HG02623 (cell line): ENCODE measurements at regions not wholly inside any gene's neighbourhood (a gene's known extent, or its start where the extent isn't known, plus 50 kb on each side); places are given as distances from the start of the nearest gene placed in this dataset.
"Not testable (repeated sequence)": the region's sequence is repeated elsewhere in the genome, so short reads cannot be mapped to it uniquely, and the experiment has no call there.

ENCODE experiments used
- ATAC-seq: cut with Tn5 transposase; IDR thresholded peaks from one replicate; pipeline ENCODE4 v1.9.1; 2021; ENCODE audit warnings: moderate library complexity; ENCODE audit not compliant: unreplicated experiment

DNA sequence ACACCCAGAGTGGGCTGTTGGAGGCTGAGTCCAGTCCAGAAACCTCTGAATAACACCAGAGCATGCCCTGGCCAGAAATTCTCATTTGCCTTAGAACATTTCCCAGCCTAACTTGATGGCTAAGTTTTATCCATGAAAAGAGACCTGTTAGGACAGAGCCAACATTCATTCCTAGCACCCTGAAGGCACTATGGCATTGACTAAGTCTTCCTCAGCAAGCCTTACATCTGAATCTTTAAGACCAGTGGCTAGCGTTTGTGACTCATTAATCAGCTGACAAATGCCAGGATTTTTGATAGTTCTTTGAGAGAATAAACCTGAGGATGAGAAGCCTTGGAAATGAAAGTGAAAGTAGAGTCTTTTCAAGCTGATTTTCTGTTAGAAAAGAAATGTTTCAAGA is 1087.1 kb upstream of the ALCAM start:
- ATAC-seq, result no peak

- no peak for ATAC-seq
These were observed 1085.0 kb upstream of the ALCAM start for GRCh38 chr3:104281713-104282112.

GRCh38 chr3:104286645-104287044 is 1080.1 kb upstream of the ALCAM start:
- no peak for ATAC-seq

GRCh38 chr3:104291437-104291851 is 1075.3 kb upstream of the ALCAM start:
- ATAC-seq, result no peak

DNA sequence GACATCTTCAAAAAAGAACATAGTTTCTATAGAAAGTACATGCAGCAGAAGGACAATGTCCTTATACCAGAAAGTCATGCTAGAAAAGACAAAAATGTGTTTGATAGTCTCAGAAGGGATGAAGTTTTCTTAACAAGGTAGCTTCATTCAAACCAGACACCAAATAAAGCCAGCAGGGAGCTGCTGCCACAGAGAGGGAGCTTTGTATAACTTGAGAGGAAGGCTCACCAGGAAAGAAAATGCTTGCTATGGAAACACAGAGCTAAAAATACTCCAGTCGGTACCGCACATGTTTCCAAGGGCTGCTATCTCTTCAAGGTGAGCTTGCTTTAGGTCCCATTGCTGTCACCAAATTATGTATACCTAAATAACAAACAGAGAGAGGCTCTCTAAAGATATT is 1074.8 kb upstream of the ALCAM start:
- ATAC-seq, result no peak

- no peak for ATAC-seq
These were observed 1069.1 kb upstream of the ALCAM start for GRCh38 chr3:104297617-104298016.

DNA sequence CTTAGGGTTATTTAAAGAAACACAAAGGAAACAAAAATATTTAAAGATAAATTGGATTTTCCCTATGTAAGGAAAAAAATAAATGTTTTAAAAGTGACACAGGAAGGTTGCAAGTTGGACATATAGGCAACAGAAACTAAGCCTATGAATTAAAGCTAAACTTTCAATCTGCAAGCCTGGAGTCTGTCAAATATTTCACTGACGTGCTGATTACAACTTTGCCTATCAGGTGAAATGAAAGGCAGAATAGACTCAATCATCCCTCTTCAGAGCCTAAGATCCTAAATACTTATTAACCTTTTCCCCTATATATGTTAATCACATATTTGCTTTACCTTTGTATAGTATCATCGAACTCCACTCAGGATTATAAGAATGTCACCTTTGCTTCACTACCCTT is 1068.0 kb upstream of the ALCAM start:
- no peak for ATAC-seq

DNA sequence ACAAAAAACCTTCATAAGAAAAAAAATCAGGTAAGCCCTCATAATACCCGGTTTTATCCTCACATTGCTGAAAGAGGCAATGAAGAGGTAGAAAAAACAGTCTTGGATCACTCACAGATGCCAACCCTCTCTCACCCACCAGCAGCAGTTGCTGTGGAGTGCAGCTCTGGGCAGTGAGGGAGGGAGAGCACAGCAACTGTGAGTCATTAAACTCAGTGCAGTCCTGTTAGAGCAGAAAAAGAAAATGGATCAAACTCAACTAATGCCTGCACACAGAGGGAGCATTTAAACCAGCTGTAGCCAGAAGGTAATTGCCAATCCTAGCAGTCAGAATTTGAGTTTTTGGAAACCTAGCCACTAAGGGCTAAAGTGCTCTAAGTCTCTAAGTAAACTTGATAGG is 1050.6 kb upstream of the ALCAM start:
- no peak for ATAC-seq

GRCh38 chr3:104323226-104323625 is 1043.5 kb upstream of the ALCAM start:
- no peak for ATAC-seq

- no peak for ATAC-seq
These were observed 1019.4 kb upstream of the ALCAM start for GRCh38 chr3:104347291-104347690.

DNA sequence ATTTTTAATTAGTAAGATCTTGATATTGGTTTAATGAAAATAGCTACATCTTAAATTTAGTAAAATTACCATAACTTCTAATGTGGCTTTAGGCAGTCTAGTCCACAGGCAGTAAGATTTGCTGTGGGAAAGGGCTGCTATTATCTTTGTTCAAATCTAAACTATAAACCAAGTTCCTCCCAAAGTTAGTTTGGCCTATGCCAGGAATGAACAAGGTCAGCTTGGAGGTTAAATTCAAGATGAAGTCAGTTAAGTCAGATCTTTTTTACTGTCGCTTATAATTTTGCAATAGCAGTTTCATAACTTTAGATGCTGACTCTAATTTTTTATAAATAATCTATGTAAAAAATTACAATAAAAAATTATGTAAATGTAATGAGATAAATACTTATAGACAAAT is 1016.9 kb upstream of the ALCAM start:
- ATAC-seq, result no peak

DNA sequence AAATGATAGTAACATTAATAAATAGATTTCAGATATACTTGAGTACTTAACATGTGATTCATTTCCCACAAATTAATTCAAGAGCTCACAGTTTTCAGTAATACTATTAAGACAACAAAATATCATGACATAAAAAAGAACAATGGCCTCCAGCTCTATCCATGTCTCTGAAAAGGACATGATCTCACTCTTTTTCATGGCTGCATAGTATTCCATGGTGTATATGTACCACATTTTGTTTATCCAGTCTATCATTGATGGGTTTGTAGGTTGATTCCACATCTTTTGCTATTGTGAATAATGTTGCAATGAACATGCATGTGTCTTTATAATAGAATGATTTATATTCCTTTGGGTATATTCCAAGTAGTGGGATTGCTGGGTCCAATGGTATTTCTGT is 1012.8 kb upstream of the ALCAM start:
- ATAC-seq, result no peak

DNA sequence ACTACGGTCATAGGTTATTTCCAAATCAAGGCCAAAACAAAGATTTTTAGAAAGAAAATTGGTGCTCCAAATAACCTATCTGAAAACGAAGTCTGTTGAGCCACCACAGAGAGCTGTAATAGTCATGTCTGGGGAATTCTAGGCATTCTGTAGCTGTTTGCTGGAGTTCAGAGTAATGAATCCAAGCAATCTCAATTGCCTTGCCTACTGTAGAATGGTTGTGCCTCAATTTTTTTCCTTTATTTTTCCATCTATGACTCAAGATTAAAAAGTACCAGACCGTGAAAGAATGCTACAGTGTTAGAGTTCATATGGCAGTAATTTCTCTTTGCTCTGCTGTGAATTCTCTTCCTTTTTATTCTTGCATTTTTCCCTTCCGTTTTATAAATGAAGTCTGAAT is 1007.2 kb upstream of the ALCAM start:
- no peak for ATAC-seq

GRCh38 chr3:104360038-104360437 is 1006.7 kb upstream of the ALCAM start:
- no peak for ATAC-seq

- not testable (repeated sequence) for ATAC-seq
These were observed 1005.0 kb upstream of the ALCAM start for GRCh38 chr3:104361748-104362147.

DNA sequence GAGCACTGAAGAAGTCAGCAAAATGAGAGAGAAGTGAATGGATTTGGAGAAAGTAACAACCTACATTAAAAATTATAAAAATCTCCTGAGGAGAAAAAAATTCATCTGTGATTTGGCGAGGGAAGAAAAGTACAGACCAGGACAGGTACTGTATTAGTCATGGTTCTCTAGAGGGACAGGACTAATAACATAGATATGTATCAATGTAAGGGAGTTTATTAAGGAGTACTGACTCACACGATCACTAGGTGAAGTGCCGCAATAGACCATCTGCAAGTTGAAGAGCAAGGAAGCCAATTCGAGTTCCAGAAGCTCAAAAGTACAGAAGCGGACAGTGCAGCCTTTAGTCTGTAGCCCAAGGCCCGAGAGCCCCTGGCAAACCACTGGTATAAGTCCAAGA is 1004.4 kb upstream of the ALCAM start:
- no peak for ATAC-seq

GRCh38 chr3:104367000-104367399 is 999.7 kb upstream of the ALCAM start:
- no peak for ATAC-seq

- no peak for ATAC-seq
These were observed 997.9 kb upstream of the ALCAM start for GRCh38 chr3:104368760-104369159.

GRCh38 chr3:104385421-104385820 is 981.3 kb upstream of the ALCAM start:
- ATAC-seq, result no peak

GRCh38 chr3:104388619-104389018 is 978.1 kb upstream of the ALCAM start:
- no peak for ATAC-seq

DNA sequence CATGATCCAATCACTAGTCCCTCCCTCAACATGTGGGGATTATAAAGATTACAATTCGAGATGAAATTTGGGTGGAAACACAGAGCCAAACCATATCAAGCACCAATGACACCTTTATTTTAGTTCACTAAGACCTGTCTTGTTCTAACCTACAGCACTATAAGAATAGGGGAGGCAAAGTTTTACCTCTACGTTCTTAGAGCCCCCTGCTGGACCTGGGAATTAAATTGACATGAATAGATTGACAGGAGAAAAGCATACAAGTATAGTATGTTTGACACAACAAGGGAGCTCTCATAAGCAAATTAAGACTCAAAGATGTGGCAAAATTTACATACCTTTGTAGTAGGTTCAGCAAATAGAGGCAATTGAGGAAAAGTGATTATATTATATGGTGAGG is 974.4 kb upstream of the ALCAM start:
- no peak for ATAC-seq

DNA sequence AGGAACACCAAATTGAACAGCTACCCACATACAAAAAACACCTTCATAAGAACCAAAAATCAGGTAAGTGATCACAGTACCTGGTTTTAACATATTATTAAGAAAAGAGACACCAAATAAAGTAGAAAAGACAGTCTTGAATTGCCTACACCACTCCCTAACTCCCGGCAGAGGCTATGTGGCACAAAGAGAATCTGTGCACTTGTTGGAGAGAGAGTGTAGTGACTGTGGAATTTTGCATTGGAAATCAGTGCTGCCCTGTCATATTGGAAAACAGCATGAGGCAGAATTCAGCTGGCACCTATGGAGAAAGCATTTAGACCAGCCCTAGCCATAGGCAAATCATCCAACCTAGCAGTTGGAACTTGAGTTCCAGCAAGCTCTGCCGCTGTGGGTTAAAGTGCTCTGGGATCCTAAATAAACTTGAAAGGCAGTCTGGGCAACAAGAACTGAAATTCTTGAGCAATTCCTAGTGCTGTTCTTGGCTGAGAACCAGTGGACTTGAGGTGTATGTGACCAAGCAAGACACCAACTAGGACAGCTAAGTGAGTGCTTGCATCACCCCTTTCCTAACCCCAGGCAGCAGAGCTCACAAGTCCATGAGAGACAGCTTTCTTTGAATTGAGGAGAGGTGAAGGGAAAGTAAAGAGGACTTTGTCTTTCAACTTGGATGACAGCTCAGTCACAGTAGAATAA is 969.6 kb upstream of the ALCAM start:
- no peak for ATAC-seq

DNA sequence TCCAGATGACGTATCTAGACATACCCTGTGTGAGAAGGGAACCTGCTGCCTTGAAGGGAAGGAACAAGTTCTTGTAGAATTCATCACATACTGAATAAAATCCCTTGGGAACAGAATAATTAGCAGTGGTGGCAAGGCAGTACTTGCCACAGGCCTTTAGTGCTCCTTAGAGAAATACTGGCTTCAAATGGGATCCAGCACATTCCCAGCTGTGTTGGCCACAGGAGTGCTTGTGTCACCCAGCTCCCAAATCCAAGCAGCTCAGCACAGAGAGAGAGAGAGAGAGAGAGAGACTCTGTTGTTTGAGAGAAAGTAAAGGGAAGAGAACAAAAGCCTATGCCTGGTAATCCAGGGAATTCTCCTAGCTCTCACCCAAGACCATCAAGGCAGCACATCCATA is 969.0 kb upstream of the ALCAM start:
- ATAC-seq, result no peak
